ENCODE measurements at regions not wholly inside any gene's neighbourhood (a gene's known extent, or its start where the extent isn't known, plus 50 kb on each side); places are given as distances from the start of the nearest gene placed in this dataset.

DNA sequence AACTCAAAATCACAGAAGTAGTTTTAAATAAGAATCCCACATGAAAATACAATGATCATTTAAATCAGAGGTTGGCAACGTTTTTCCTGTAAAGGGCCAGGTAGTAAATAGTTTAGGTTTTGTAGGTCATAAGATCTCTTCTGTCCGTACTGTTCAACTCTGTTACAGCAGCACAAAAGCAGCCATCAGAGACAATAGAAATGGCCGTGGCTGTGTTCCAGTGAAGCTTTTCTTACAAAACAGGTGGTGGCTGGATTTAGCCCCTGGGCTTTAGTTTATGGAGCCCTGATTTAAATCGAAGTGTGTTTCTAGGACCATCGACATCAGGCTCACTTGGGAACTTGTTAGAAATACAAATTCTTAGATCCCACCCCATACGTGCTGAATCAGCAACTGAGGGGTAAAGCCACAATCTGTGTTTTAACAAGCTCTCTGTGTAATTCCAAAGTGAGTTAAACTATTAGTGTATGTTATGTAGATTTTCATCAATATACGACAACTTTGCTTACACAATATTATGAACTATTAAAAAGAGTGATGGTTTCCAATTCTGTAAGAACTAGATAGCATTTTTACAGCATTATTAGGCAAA lies 54.8 kb upstream of the MIR17HG start (continued):
- TF ChIP-seq, protein P1, sequence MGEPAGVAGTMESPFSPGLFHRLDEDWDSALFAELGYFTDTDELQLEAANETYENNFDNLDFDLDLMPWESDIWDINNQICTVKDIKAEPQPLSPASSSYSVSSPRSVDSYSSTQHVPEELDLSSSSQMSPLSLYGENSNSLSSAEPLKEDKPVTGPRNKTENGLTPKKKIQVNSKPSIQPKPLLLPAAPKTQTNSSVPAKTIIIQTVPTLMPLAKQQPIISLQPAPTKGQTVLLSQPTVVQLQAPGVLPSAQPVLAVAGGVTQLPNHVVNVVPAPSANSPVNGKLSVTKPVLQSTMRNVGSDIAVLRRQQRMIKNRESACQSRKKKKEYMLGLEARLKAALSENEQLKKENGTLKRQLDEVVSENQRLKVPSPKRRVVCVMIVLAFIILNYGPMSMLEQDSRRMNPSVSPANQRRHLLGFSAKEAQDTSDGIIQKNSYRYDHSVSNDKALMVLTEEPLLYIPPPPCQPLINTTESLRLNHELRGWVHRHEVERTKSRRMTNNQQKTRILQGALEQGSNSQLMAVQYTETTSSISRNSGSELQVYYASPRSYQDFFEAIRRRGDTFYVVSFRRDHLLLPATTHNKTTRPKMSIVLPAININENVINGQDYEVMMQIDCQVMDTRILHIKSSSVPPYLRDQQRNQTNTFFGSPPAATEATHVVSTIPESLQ (CRISPR knock-in tag; IDR thresholded peaks at IDR 0.05) = no peak
- TF ChIP-seq MXD4 (CRISPR knock-in tag; IDR thresholded peaks at IDR 0.05; ENCODE audit: borderline replicate concordance) (no peak), IRF2 (CRISPR knock-in tag; IDR thresholded peaks at IDR 0.05; ENCODE audit: borderline replicate concordance, low read depth) (no peak), GTF2I (CRISPR knock-in tag; conservative IDR thresholded peaks at IDR 0.05) (no peak), SP1 (CRISPR knock-in tag; conservative IDR thresholded peaks at IDR 0.05) (no peak), ZNF232 (CRISPR knock-in tag; IDR thresholded peaks at IDR 0.05) (no peak)
- TF ChIP-seq, protein P2, sequence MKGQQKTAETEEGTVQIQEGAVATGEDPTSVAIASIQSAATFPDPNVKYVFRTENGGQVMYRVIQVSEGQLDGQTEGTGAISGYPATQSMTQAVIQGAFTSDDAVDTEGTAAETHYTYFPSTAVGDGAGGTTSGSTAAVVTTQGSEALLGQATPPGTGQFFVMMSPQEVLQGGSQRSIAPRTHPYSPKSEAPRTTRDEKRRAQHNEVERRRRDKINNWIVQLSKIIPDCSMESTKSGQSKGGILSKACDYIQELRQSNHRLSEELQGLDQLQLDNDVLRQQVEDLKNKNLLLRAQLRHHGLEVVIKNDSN (CRISPR knock-in tag; IDR thresholded peaks at IDR 0.05) = no peak
- TF ChIP-seq, protein P3, sequence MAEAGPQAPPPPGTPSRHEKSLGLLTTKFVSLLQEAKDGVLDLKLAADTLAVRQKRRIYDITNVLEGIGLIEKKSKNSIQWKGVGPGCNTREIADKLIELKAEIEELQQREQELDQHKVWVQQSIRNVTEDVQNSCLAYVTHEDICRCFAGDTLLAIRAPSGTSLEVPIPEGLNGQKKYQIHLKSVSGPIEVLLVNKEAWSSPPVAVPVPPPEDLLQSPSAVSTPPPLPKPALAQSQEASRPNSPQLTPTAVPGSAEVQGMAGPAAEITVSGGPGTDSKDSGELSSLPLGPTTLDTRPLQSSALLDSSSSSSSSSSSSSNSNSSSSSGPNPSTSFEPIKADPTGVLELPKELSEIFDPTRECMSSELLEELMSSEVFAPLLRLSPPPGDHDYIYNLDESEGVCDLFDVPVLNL (CRISPR knock-in tag; IDR thresholded peaks at IDR 0.05; ENCODE audit: borderline replicate concordance, low read depth) = no peak

DNA sequence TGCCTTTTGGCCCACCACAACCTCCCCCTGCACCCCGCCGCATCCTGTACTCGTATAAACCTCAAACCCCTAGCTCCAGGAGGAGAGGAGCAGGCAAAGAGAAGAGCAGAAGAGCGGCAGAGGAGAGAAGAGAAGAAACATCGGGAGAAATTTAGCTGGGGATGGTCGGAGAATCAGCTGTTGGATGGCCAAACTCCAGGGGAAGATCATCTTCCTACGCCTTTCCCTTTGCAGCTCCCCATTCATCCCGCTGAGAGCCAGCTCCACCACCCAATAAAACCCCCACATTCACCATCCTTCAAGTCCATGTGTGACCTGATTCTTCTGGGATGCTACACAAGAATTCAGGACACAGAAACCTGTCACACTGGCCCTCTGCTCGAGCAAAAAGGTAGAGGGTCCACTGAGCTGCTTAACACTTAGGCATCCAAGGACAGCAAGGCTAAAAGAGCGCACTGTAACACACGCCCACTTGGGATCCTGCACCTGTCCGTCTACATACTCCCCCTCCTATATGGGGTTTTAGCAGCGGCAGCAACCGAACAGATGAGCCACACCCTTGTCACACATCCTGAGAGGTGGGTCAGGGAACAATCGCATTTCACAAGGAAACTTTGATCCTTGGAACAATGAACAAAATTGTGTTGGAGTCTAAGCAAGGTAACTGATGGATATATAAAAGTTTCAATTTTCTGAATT lies 51.6 kb upstream of the MIR17HG start:
- H3K4me1 Mint-ChIP-seq = peaks cover 4% of the 10 kb centered on the region; the same call in 1 of the 2 replicates
- ATAC-seq (peak; percentile 67), DNase-seq (ENCODE audit: low spot score) (no peak)
- no peak overlapping the region for H3K4me3 Mint-ChIP-seq
- ChIA-PET CTCF (interaction anchor here (1.4 kb wide), 1 partner anchor 13 kb away, joined by 5 read pairs; no protein-coding TSS in a partner anchor), POLR2A (no interaction called here)
- no peaks in the 10 kb centered on the region for H3K9me3 Mint-ChIP-seq
- TF ChIP-seq RELA (CRISPR knock-in tag; IDR thresholded peaks at IDR 0.05; ENCODE audit: borderline replicate concordance) = no peak
- TF ChIP-seq, protein P4, sequence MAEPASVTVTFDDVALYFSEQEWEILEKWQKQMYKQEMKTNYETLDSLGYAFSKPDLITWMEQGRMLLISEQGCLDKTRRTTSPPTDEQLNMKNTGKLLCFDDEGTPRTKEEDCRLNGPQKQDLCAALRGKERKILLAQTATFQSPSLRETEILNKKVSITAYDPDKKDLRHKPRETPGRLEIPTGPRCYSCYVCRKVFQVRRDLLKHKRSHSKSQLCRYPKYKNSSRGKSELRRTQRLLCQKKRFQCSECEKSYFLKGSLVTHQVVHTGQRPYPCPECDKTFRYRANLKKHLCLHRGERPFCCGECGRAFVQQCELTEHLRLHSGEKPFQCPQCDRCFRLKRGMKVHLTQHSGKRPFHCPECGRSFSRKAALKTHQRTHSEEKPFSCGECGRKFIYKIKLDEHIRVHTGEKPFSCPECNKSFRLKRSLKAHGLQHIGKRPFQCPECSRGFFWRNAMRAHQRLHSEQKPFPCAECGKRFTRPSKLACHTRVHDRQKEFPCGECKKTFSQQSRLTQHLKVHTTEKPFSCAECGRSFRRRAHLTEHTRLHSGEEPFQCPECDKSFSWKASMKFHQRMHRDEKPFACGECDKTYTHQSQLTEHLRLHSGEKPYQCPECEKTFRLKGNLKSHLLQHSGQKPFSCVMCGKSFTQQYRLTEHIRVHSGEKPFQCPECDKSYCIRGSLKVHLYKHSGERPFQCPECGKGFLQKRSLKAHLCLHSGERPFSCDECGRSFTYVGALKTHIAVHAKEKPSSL (CRISPR knock-in tag; conservative IDR thresholded peaks at IDR 0.05) = no peak
- no peak for TF ChIP-seq SMAD3 (CRISPR knock-in tag; IDR thresholded peaks at IDR 0.05; ENCODE audit: borderline replicate concordance)
- no peak for TF ChIP-seq SMAD4 (CRISPR knock-in tag; IDR thresholded peaks at IDR 0.05)
- TF ChIP-seq, protein P5, sequence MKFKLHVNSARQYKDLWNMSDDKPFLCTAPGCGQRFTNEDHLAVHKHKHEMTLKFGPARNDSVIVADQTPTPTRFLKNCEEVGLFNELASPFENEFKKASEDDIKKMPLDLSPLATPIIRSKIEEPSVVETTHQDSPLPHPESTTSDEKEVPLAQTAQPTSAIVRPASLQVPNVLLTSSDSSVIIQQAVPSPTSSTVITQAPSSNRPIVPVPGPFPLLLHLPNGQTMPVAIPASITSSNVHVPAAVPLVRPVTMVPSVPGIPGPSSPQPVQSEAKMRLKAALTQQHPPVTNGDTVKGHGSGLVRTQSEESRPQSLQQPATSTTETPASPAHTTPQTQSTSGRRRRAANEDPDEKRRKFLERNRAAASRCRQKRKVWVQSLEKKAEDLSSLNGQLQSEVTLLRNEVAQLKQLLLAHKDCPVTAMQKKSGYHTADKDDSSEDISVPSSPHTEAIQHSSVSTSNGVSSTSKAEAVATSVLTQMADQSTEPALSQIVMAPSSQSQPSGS (CRISPR knock-in tag; IDR thresholded peaks at IDR 0.05; ENCODE audit: borderline replicate concordance, low read depth) = no peak
- no peak for TF ChIP-seq ZNF396 (CRISPR knock-in tag; IDR thresholded peaks at IDR 0.05; ENCODE audit: borderline replicate concordance)
- TF ChIP-seq, protein P3 (CRISPR knock-in tag; IDR thresholded peaks at IDR 0.05; ENCODE audit: borderline replicate concordance, low read depth) = no peak
- no peak for TF ChIP-seq RORB (CRISPR knock-in tag; IDR thresholded peaks at IDR 0.05)
- TF ChIP-seq FOXP1 (CRISPR knock-in tag; IDR thresholded peaks at IDR 0.05; ENCODE audit: borderline replicate concordance) = no peak
- no peak for TF ChIP-seq TEAD4 (CRISPR knock-in tag; IDR thresholded peaks at IDR 0.05)
- no peak for TF ChIP-seq FOXK1 (CRISPR knock-in tag; IDR thresholded peaks at IDR 0.05)
- TF ChIP-seq, protein P2 (CRISPR knock-in tag; IDR thresholded peaks at IDR 0.05) = no peak
- no peak for TF ChIP-seq ESRRA (CRISPR knock-in tag; IDR thresholded peaks at IDR 0.05; ENCODE audit: borderline replicate concordance)
- TF ChIP-seq SP1 (CRISPR knock-in tag; conservative IDR thresholded peaks at IDR 0.05) = no peak
- TF ChIP-seq, protein P6, sequence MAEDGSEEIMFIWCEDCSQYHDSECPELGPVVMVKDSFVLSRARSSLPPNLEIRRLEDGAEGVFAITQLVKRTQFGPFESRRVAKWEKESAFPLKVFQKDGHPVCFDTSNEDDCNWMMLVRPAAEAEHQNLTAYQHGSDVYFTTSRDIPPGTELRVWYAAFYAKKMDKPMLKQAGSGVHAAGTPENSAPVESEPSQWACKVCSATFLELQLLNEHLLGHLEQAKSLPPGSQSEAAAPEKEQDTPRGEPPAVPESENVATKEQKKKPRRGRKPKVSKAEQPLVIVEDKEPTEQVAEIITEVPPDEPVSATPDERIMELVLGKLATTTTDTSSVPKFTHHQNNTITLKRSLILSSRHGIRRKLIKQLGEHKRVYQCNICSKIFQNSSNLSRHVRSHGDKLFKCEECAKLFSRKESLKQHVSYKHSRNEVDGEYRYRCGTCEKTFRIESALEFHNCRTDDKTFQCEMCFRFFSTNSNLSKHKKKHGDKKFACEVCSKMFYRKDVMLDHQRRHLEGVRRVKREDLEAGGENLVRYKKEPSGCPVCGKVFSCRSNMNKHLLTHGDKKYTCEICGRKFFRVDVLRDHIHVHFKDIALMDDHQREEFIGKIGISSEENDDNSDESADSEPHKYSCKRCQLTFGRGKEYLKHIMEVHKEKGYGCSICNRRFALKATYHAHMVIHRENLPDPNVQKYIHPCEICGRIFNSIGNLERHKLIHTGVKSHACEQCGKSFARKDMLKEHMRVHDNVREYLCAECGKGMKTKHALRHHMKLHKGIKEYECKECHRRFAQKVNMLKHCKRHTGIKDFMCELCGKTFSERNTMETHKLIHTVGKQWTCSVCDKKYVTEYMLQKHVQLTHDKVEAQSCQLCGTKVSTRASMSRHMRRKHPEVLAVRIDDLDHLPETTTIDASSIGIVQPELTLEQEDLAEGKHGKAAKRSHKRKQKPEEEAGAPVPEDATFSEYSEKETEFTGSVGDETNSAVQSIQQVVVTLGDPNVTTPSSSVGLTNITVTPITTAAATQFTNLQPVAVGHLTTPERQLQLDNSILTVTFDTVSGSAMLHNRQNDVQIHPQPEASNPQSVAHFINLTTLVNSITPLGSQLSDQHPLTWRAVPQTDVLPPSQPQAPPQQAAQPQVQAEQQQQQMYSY (CRISPR knock-in tag; IDR thresholded peaks at IDR 0.05) = no peak
- no peak for TF ChIP-seq FOXJ3 (CRISPR knock-in tag; IDR thresholded peaks at IDR 0.05; ENCODE audit: borderline replicate concordance)
- H3K36me3 Mint-ChIP-seq = no peaks in the 10 kb centered on the region
- no peaks in the 10 kb centered on the region; the same call in 1 of the 2 replicates for H3K27me3 Mint-ChIP-seq (ENCODE audit: low read depth)
- no peak overlapping the region for H3K27ac Mint-ChIP-seq
